T-cell (primary cell): ENCODE measurements at regions not wholly inside any gene's neighbourhood (a gene's known extent, or its start where the extent isn't known, plus 50 kb on each side); places are given as distances from the start of the nearest gene placed in this dataset.

Experiments
- ATAC-seq, 4 experiments: fragments of 200-7000 bp in 3 of 4; fragments of 150-1000 bp in 1 of 4; cut with Tn5 transposase; replicated peaks in 1 of 4; 1 replicate in 3 of 4; 2 replicates in 1 of 4; pipeline ENCODE4 v1.10.0; 2021; ENCODE audit warnings: moderate library complexity in 3 of 4, mild to moderate bottlenecking in 2 of 4, moderate number of reproducible peaks in 1 of 4
- CTCF ChIA-PET, 2 donors: fragments of 300-600 bp; sonication (Branson Sonifier 250); formaldehyde crosslinking; loops; one replicate each; lab custom pipeline; 2022; ENCODE audit warnings: antibody characterized with exemption in 2 of 2; lab: Charles Lee
- POLR2A ChIA-PET, 2 donors: fragments of 300-600 bp; sonication (Branson Sonifier 250); formaldehyde crosslinking; loops; one replicate each; lab custom pipeline; 2022; ENCODE audit warnings: antibody characterized with exemption in 2 of 2; lab: Charles Lee
- DNase-seq, 35 experiments: peaks; one replicate each; pipeline versions ENCODE4 v3.0.0 to v3.0.0-alpha.2; 2013 to 2023
- H3K27ac ChIP-seq: one replicate; pipeline ENCODE4 v1.5.1; 2013; ENCODE audit warnings: low read length
- H3K27me3 ChIP-seq, 2 experiments: replicated peaks in 1 of 2; 1 replicate in 1 of 2; 2 replicates in 1 of 2; pipeline versions ENCODE4 v1.6.1 to v1.7.0; 2013; ENCODE audit warnings: low read length in 1 of 2, mixed read lengths in 1 of 2; ENCODE audit not compliant: control insufficient read depth in 2 of 2, insufficient read depth in 2 of 2; ENCODE audit errors: extremely low read depth in 1 of 2
- H3K36me3 ChIP-seq, 2 donors: 1 replicate in 1 of 2; 2 replicates in 1 of 2; pipeline versions ENCODE4 v1.6.1 to v1.7.0; 2013; ENCODE audit warnings: low read length in 1 of 2; ENCODE audit not compliant: control insufficient read depth in 2 of 2, insufficient read depth in 1 of 2; ENCODE audit errors: extremely low read depth in 1 of 2
- H3K4me1 ChIP-seq, 2 experiments: 1 replicate in 1 of 2; 2 replicates in 1 of 2; pipeline versions ENCODE4 v1.6.1 to v1.7.0; 2013; ENCODE audit warnings: low read length in 2 of 2, mixed read lengths in 1 of 2; ENCODE audit not compliant: insufficient read depth in 2 of 2, control insufficient read depth in 1 of 2; ENCODE audit errors: extremely low read depth in 1 of 2
- H3K4me3 ChIP-seq, 2 donors: 1 replicate in 1 of 2; 2 replicates in 1 of 2; pipeline versions ENCODE4 v1.5.1 to v1.7.0; 2013; ENCODE audit warnings: mild to moderate bottlenecking in 2 of 2, low read length in 1 of 2, moderate library complexity in 1 of 2; ENCODE audit not compliant: control insufficient read depth in 1 of 2; ENCODE audit errors: extremely low read depth in 1 of 2
- H3K9me3 ChIP-seq: 2 replicates; pipeline ENCODE4 v1.7.0; 2013
- H3K27ac Mint-ChIP-seq, 2 donors: one replicate each; pipeline ENCODE4 v1.8.0; 2020 to 2021; ENCODE audit warnings: mild to moderate bottlenecking in 2 of 2, mixed read lengths in 2 of 2
- H3K27me3 Mint-ChIP-seq, 2 donors: one replicate each; pipeline ENCODE4 v1.8.0; 2021 to 2022; ENCODE audit warnings: mixed read lengths in 2 of 2
- H3K36me3 Mint-ChIP-seq: one replicate; pipeline ENCODE4 v1.8.0; 2021; ENCODE audit warnings: mixed read lengths
- H3K4me1 Mint-ChIP-seq, 3 donors: one replicate each; pipeline ENCODE4 v1.8.0; 2020 to 2022; ENCODE audit warnings: mixed read lengths in 3 of 3, mild to moderate bottlenecking in 1 of 3
- H3K4me3 Mint-ChIP-seq, 3 donors: one replicate each; pipeline ENCODE4 v1.8.0; 2020 to 2022; ENCODE audit warnings: mild to moderate bottlenecking in 3 of 3, mixed read lengths in 3 of 3, moderate library complexity in 3 of 3
- H3K9me3 Mint-ChIP-seq, 3 donors: one replicate each; pipeline ENCODE4 v1.8.0; 2020 to 2022; ENCODE audit warnings: mixed read lengths in 3 of 3
- WGBS: methylation state at CpG from one replicate; pipeline ENCODE4 v1.1.5; 2013; ENCODE audit warnings: missing lambda C conversion rate; ENCODE audit not compliant: insufficient coverage; 5-methylcytosine and 5-hydroxymethylcytosine counted together

- H3K36me3 ChIP-seq, result no peaks in the 10 kb centered on the region
- POLR2A ChIA-PET, result no interaction called here
- DNase-seq (no peak), ATAC-seq (no peak)
- no peaks in the 10 kb centered on the region for H3K4me1 ChIP-seq
- peaks cover 0 to 9% of the 10 kb centered on the region in 2 donors for H3K27me3 Mint-ChIP-seq
- no peak overlapping the region for H3K4me3 Mint-ChIP-seq
- no CpG with 5 or more reads among the region's 10 CpGs for WGBS
- H3K27me3 ChIP-seq, result peaks cover 0 to 3% of the 10 kb centered on the region in 2 experiments
- no peaks in the 10 kb centered on the region for H3K4me1 Mint-ChIP-seq
- H3K27ac ChIP-seq, result no peak overlapping the region
- no peaks in the 10 kb centered on the region for H3K9me3 ChIP-seq
- peaks cover 6 to 11% (median 9%) of the 10 kb centered on the region in 3 donors for H3K9me3 Mint-ChIP-seq
- CTCF ChIA-PET, result no interaction called here
- no peaks in the 10 kb centered on the region for H3K36me3 Mint-ChIP-seq
- H3K4me3 ChIP-seq, result no peak overlapping the region
- H3K27ac Mint-ChIP-seq, result no peak overlapping the region
Measured at GRCh38 chr5:180411948-180412347, 58.8 kb upstream of the GFPT2 start.

DNA sequence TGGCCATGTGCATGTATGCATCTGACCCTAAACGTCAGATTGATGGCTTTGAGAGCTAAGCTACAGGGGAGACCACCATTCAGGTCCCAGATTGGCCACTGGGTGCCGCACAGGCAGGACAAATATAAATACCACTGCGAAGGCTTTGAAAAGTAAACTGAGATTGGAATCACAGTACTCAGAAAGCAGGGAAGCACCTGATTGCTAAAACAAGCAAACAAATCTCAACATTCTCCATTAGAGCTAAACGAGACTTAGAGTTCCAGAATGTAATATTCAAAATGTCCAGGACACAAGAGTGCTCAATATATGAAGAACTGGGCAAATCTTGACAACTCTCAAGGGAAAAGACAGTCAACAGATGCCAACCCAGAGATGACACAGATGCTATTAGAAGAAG, 61.0 kb upstream of the GFPT2 start:
- ChIA-PET CTCF (no interaction called here), POLR2A (interaction anchor here in 1 of 2 donors (0.6 kb wide), 1 partner anchor 143 kb away, joined by 8 read pairs; no protein-coding TSS in a partner anchor)
- Histone ChIP-seq H3K36me3 (no peaks in the 10 kb centered on the region), H3K27me3 (no peaks in the 10 kb centered on the region), H3K4me3 (no peak overlapping the region), H3K4me1 (no peaks in the 10 kb centered on the region), H3K27ac (no peak overlapping the region), H3K9me3 (no peaks in the 10 kb centered on the region)
- Mint-ChIP-seq H3K4me1 (no peaks in the 10 kb centered on the region), H3K4me3 (no peak overlapping the region), H3K27ac (no peak overlapping the region), H3K27me3 (peaks cover 3 to 11% of the 10 kb centered on the region in 2 donors), H3K36me3 (no peaks in the 10 kb centered on the region), H3K9me3 (peaks cover 6 to 11% (median 9%) of the 10 kb centered on the region in 3 donors)
- WGBS, result no CpG with 5 or more reads among the region's 4 CpGs
- no peak for ATAC-seq
- DNase-seq, result no peak

- Mint-ChIP-seq H3K4me3 (no peak overlapping the region), H3K36me3 (no peaks in the 10 kb centered on the region), H3K27ac (no peak overlapping the region), H3K9me3 (no peaks in the 10 kb centered on the region), H3K4me1 (no peaks in the 10 kb centered on the region), H3K27me3 (peaks cover 3 to 9% of the 10 kb centered on the region in 2 donors)
- WGBS, result 100% methylated on average over 1 of the region's 3 CpGs
- ATAC-seq (no peak), DNase-seq (no peak)
- ChIA-PET CTCF (no interaction called here), POLR2A (no interaction called here)
- Histone ChIP-seq H3K4me3 (no peak overlapping the region), H3K4me1 (no peaks in the 10 kb centered on the region), H3K9me3 (no peaks in the 10 kb centered on the region), H3K27me3 (no peaks in the 10 kb centered on the region), H3K36me3 (no peaks in the 10 kb centered on the region), H3K27ac (no peak overlapping the region)
Measured at GRCh38 chr5:180421672-180422071, 68.5 kb upstream of the GFPT2 start.

DNA sequence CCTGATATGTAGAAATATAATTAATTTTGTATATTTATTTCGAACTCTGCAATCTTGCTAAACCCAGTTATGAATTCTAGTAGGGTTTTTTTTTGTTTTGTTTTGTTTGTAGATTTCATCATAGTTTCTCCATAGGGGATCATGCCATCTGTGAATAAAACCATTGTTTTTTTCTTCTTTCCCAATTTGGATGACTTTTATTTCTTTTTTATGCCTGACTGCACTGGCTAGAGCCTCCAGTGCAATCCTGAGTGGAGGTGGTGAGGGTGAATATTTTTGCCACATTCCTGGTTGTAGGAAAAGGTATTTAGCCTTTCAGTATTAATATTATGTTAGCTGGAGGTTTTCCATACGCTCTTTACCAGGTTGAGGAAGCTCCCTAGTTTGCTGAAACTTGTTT, 70.0 kb upstream of the GFPT2 start:
- DNase-seq (no peak), ATAC-seq (no peak)
- Histone ChIP-seq H3K27ac (no peak overlapping the region), H3K36me3 (no peaks in the 10 kb centered on the region), H3K27me3 (no peaks in the 10 kb centered on the region), H3K4me3 (no peak overlapping the region), H3K4me1 (no peaks in the 10 kb centered on the region), H3K9me3 (no peaks in the 10 kb centered on the region)
- H3K27ac Mint-ChIP-seq, result no peak overlapping the region
- 57% methylated on average over 1 of the region's 2 CpGs for WGBS
- ChIA-PET POLR2A (no interaction called here), CTCF (no interaction called here)
- no peaks in the 10 kb centered on the region for H3K4me1 Mint-ChIP-seq
- peaks cover 3 to 9% of the 10 kb centered on the region in 2 donors for H3K27me3 Mint-ChIP-seq
- H3K36me3 Mint-ChIP-seq, result no peaks in the 10 kb centered on the region
- H3K9me3 Mint-ChIP-seq, result no peaks in the 10 kb centered on the region
- H3K4me3 Mint-ChIP-seq, result no peak overlapping the region

GRCh38 chr5:180423598-180423997, 70.5 kb upstream of the GFPT2 start:
- ChIA-PET CTCF (no interaction called here), POLR2A (no interaction called here)
- Histone ChIP-seq H3K9me3 (no peaks in the 10 kb centered on the region), H3K27ac (no peak overlapping the region), H3K27me3 (no peaks in the 10 kb centered on the region), H3K36me3 (no peaks in the 10 kb centered on the region), H3K4me3 (no peak overlapping the region), H3K4me1 (no peaks in the 10 kb centered on the region)
- Mint-ChIP-seq H3K27ac (no peak overlapping the region), H3K27me3 (peaks cover under 1 to 7% of the 10 kb centered on the region in 2 donors), H3K4me3 (no peak overlapping the region), H3K9me3 (no peaks in the 10 kb centered on the region), H3K4me1 (no peaks in the 10 kb centered on the region), H3K36me3 (no peaks in the 10 kb centered on the region)
- no peak for ATAC-seq
- WGBS, result 100% methylated on average over 1 of the region's 5 CpGs
- DNase-seq, result no peak

DNA sequence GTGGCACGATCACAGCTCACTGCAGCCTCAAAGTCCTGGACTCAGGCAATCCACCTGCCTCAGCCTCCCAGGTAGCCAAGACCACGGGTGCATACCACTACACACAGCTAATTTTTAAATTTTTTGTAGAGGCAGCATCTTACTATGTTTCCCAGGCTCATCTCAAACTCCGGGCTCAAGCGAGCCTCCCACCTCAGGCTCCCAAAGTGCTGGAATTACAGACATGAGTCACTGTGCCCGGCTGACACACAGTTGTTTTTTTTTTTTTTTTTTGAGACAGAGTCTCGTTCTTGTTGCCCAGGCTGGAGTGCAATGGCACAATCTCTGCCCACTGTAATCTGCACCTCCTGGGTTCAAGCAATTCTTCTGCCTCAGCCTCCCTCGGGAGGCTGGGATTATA, 70.1 kb upstream of the CNOT6 start:
- no peak overlapping the region for H3K27ac Mint-ChIP-seq
- 60% methylated on average over 1 of the region's 7 CpGs for WGBS
- ChIA-PET CTCF (no interaction called here), POLR2A (no interaction called here)
- no peak for DNase-seq
- Histone ChIP-seq H3K27ac (no peak overlapping the region), H3K9me3 (no peaks in the 10 kb centered on the region), H3K4me1 (no peaks in the 10 kb centered on the region), H3K36me3 (no peaks in the 10 kb centered on the region), H3K27me3 (no peaks in the 10 kb centered on the region), H3K4me3 (no peak overlapping the region)
- H3K9me3 Mint-ChIP-seq, result no peaks in the 10 kb centered on the region
- peaks cover 2% of the 10 kb centered on the region in 2 donors for H3K27me3 Mint-ChIP-seq
- H3K36me3 Mint-ChIP-seq, result no peaks in the 10 kb centered on the region
- no peak for ATAC-seq
- H3K4me1 Mint-ChIP-seq, result no peaks in the 10 kb centered on the region
- no peak overlapping the region for H3K4me3 Mint-ChIP-seq

DNA sequence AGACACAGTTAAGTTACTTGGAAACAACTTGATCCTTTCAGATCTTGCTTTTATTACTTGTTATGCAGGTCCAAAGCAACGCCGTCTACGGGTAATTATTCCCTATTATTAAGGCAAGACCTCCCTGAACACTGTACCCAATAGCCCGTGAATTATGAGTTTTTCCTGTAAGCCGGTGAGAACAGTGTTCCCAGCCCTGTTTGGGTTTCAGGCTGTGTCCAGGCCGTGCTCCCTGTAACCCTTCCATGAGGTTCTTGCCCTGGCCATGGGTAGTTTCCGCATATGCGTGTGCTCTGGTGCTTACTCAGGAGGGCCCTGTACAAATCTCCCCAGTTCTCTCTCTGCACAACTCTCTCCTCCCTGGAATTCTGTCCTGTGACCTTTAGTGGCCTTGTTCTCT, 65.6 kb upstream of the CNOT6 start:
- ATAC-seq (no peak), DNase-seq (no peak)
- Mint-ChIP-seq H3K27me3 (peaks cover 2 to 3% of the 10 kb centered on the region in 2 donors), H3K36me3 (no peaks in the 10 kb centered on the region), H3K4me3 (no peak overlapping the region), H3K4me1 (peaks cover 0 to 4% (median 0%) of the 10 kb centered on the region in 3 donors), H3K27ac (no peak overlapping the region), H3K9me3 (no peaks in the 10 kb centered on the region)
- POLR2A ChIA-PET, result no interaction called here
- WGBS, result 93% methylated on average over 8 of the region's 8 CpGs
- Histone ChIP-seq H3K4me1 (peaks cover 0 to 7% of the 10 kb centered on the region in 2 experiments), H3K9me3 (no peaks in the 10 kb centered on the region), H3K27me3 (no peaks in the 10 kb centered on the region), H3K27ac (no peak overlapping the region), H3K36me3 (no peaks in the 10 kb centered on the region), H3K4me3 (no peak overlapping the region)
- CTCF ChIA-PET, result no interaction called here
